GM12891 (cell line): ENCODE measurements at regions not wholly inside any gene's neighbourhood (a gene's known extent, or its start where the extent isn't known, plus 50 kb on each side); places are given as distances from the start of the nearest gene placed in this dataset.

ENCODE experiments used
- POLR2AphosphoS5 ChIP-seq: IDR thresholded peaks from 2 replicates; pipeline ENCODE4 v1.6.1; 2011; ENCODE audit warnings: low read depth, low read length, control low read depth
- POU2F2 ChIP-seq: IDR thresholded peaks from 2 replicates; pipeline ENCODE4 v1.6.1; 2011; ENCODE audit warnings: low read depth, mild to moderate bottlenecking, control low read depth, low read length, moderate library complexity
- SPI1 ChIP-seq: IDR thresholded peaks from 2 replicates; pipeline ENCODE4 v1.6.1; 2011; ENCODE audit warnings: low read depth, low read length, control low read depth
- TAF1 ChIP-seq: IDR thresholded peaks from 2 replicates; pipeline ENCODE4 v1.6.1; 2011; ENCODE audit warnings: low read depth, low read length, control low read depth

DNA sequence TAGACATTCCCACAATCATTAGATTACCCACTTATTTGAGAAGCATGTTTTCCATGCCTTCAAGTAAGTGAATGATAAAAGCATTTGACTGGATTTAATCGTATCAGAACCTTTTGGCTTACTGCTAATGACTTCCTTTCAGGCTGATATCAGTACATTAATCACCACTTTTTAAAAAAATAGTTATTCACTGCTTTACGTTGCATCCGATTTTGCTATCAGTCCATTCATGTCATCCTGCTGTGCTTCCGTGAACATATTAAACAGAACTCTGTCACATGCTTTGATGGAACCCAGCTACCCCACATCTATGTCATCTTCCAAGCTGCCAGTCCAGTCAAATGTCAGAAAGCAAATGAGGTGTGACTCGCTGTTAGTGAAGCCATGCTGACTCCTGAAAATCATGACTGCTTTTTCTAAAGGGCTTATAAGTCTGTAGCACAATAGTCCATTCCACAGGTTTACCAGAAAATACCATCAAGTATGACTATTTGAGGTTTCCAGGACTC is 440.9 kb downstream of the IRS2 start:
- TF ChIP-seq TAF1 (no peak), SPI1 (no peak), POLR2AphosphoS5 (no peak), POU2F2 (no peak)
